Naive thymus-derived CD4-positive, alpha-beta T cell (primary cell): ENCODE measurements at regions not wholly inside any gene's neighbourhood (a gene's known extent, or its start where the extent isn't known, plus 50 kb on each side); places are given as distances from the start of the nearest gene placed in this dataset.
"Not testable (repeated sequence)": the region's sequence is repeated elsewhere in the genome, so short reads cannot be mapped to it uniquely, and the experiment has no call there.

Experiments used
- ATAC-seq: fragments of 150-1000 bp; cut with Tn5 transposase; 2 replicates; pipeline ENCODE4 v1.10.0; 2021; ENCODE audit warnings: mild to moderate bottlenecking, moderate library complexity
- CTCF ChIA-PET: fragments of 350-600 bp; sonication (Branson Sonifier 250); formaldehyde crosslinking; loops from one replicate; lab custom pipeline; 2021; ENCODE audit warnings: antibody characterized with exemption; lab: Charles Lee
- POLR2A ChIA-PET: fragments of 350-600 bp; sonication (Branson Sonifier 250); formaldehyde crosslinking; loops from one replicate; lab custom pipeline; 2021; ENCODE audit warnings: antibody characterized with exemption, inconsistent platforms; lab: Charles Lee
- DNase-seq, 9 donors: peaks; one replicate each; pipeline versions ENCODE4 v3.0.0 to v3.0.0-alpha.2; 2020 to 2022; ENCODE audit warnings: mixed read lengths in 1 of 9
- H3K27ac ChIP-seq: one replicate; pipeline ENCODE4 v1.7.0; 2013; ENCODE audit warnings: mild to moderate bottlenecking, low read depth, low read length, moderate library complexity
- H3K27me3 ChIP-seq, 2 donors: one replicate each; pipeline ENCODE4 v1.7.0; 2013; ENCODE audit warnings: low read length in 2 of 2, mild to moderate bottlenecking in 2 of 2, moderate library complexity in 2 of 2; ENCODE audit not compliant: control insufficient read depth in 2 of 2, insufficient read depth in 2 of 2
- H3K36me3 ChIP-seq, 3 experiments: 1 replicate in 2 of 3; 2 replicates in 1 of 3; pipeline ENCODE4 v1.7.0; 2013; ENCODE audit warnings: low read length in 3 of 3, mild to moderate bottlenecking in 3 of 3, moderate library complexity in 1 of 3; ENCODE audit not compliant: insufficient read depth in 3 of 3, control insufficient read depth in 2 of 3
- H3K4me1 ChIP-seq, 2 donors: one replicate each; pipeline ENCODE4 v1.7.0; 2013; ENCODE audit warnings: low read length in 2 of 2, mild to moderate bottlenecking in 2 of 2, moderate library complexity in 1 of 2; ENCODE audit not compliant: control insufficient read depth in 2 of 2, insufficient read depth in 2 of 2
- H3K4me3 ChIP-seq: 2 replicates; pipeline ENCODE4 v1.7.0; 2013; ENCODE audit warnings: mild to moderate bottlenecking, low read length
- H3K9me3 ChIP-seq, 3 experiments: 1 replicate in 2 of 3; 2 replicates in 1 of 3; pipeline ENCODE4 v1.7.0; 2013; ENCODE audit warnings: low read length in 3 of 3; ENCODE audit not compliant: control insufficient read depth in 2 of 3
- H3K27ac Mint-ChIP-seq, 9 donors: one replicate each; pipeline ENCODE4 v1.8.0; 2020 to 2022; ENCODE audit warnings: mixed read lengths in 9 of 9, mild to moderate bottlenecking in 8 of 9, moderate library complexity in 5 of 9, inconsistent platforms in 2 of 9
- H3K27me3 Mint-ChIP-seq, 5 donors: one replicate each; pipeline ENCODE4 v1.8.0; 2021 to 2022; ENCODE audit warnings: mixed read lengths in 5 of 5, mild to moderate bottlenecking in 1 of 5
- H3K36me3 Mint-ChIP-seq, 5 donors: one replicate each; pipeline ENCODE4 v1.8.0; 2020 to 2022; ENCODE audit warnings: mixed read lengths in 5 of 5, mild to moderate bottlenecking in 3 of 5, inconsistent platforms in 1 of 5
- H3K4me1 Mint-ChIP-seq, 7 donors: one replicate each; pipeline ENCODE4 v1.8.0; 2020 to 2022; ENCODE audit warnings: mixed read lengths in 7 of 7, mild to moderate bottlenecking in 3 of 7, inconsistent platforms in 1 of 7
- H3K4me3 Mint-ChIP-seq, 10 donors: one replicate each; pipeline ENCODE4 v1.8.0; 2020 to 2022; ENCODE audit warnings: mild to moderate bottlenecking in 10 of 10, mixed read lengths in 10 of 10, moderate library complexity in 6 of 10, inconsistent platforms in 2 of 10
- H3K9me3 Mint-ChIP-seq, 11 donors: one replicate each; pipeline ENCODE4 v1.8.0; 2020 to 2022; ENCODE audit warnings: mixed read lengths in 11 of 11, mild to moderate bottlenecking in 4 of 11, inconsistent platforms in 1 of 11, moderate library complexity in 1 of 11
- intact Hi-C, 2 donors: fragments of 100-400 bp; cut with micrococcal nuclease; formaldehyde crosslinking; loops; one replicate each; pipeline ENCODE4 v1.15.1; 2023

GRCh38 chr2:109053716-109054115, 64.7 kb upstream of the EDAR start:
- POLR2A ChIA-PET: no interaction called here
- H3K27me3 ChIP-seq: no peaks in the 10 kb centered on the region
- Mint-ChIP-seq H3K36me3 (no peaks in the 10 kb centered on the region), H3K27ac (peak overlapping the region in 1 of 9 donors; percentile 8), H3K4me3 (no peak overlapping the region), H3K4me1 (peaks cover 0 to 38% (median 29%) of the 10 kb centered on the region in 7 donors), H3K9me3 (no peaks in the 10 kb centered on the region), H3K27me3 (no peaks in the 10 kb centered on the region)
- no peaks in the 10 kb centered on the region for H3K9me3 ChIP-seq
- intact Hi-C loops: no loop called here
- H3K36me3 ChIP-seq: no peaks in the 10 kb centered on the region
- H3K4me1 ChIP-seq: peaks cover 0 to 11% of the 10 kb centered on the region in 2 donors
- no peak for DNase-seq
- no peak overlapping the region for H3K27ac ChIP-seq
- H3K4me3 ChIP-seq: no peak overlapping the region
- CTCF ChIA-PET: no interaction called here
- ATAC-seq: no peak

GRCh38 chr2:109052922-109053321, 63.9 kb upstream of the EDAR start:
- no peaks in the 10 kb centered on the region for H3K27me3 ChIP-seq
- Mint-ChIP-seq H3K4me3 (no peak overlapping the region), H3K27ac (peak overlapping the region in 1 of 9 donors; percentile 59), H3K4me1 (peaks cover 0 to 39% (median 29%) of the 10 kb centered on the region in 7 donors), H3K36me3 (no peaks in the 10 kb centered on the region), H3K9me3 (no peaks in the 10 kb centered on the region), H3K27me3 (no peaks in the 10 kb centered on the region)
- no peaks in the 10 kb centered on the region for H3K9me3 ChIP-seq
- CTCF ChIA-PET: no interaction called here
- ATAC-seq (no peak), DNase-seq (no peak)
- no peak overlapping the region for H3K27ac ChIP-seq
- POLR2A ChIA-PET: no interaction called here
- H3K4me3 ChIP-seq: no peak overlapping the region
- no peaks in the 10 kb centered on the region for H3K36me3 ChIP-seq
- H3K4me1 ChIP-seq: peaks cover 0 to 11% of the 10 kb centered on the region in 2 donors
- intact Hi-C loops: no loop called here

- Mint-ChIP-seq H3K9me3 (no peaks in the 10 kb centered on the region), H3K4me1 (peaks cover 5 to 50% (median 33%) of the 10 kb centered on the region in 7 donors), H3K36me3 (no peaks in the 10 kb centered on the region), H3K27me3 (peaks cover 0 to 2% (median 0%) of the 10 kb centered on the region in 5 donors), H3K4me3 (no peak overlapping the region), H3K27ac (peak overlapping the region in 6 of 9 donors; percentile 3 to 72 (median 45))
- CTCF ChIA-PET: interaction anchor here (0.6 to 1.2 kb wide), 3 partner anchors 9 to 29 kb away, joined by 3 read pairs; no protein-coding TSS in a partner anchor
- Histone ChIP-seq H3K9me3 (no peaks in the 10 kb centered on the region), H3K36me3 (no peaks in the 10 kb centered on the region), H3K27me3 (no peaks in the 10 kb centered on the region), H3K4me1 (peaks cover 0 to 23% of the 10 kb centered on the region in 2 donors), H3K27ac (no peak overlapping the region), H3K4me3 (no peak overlapping the region)
- DNase-seq: no peak
- intact Hi-C loops: no loop called here
- POLR2A ChIA-PET: interaction anchor here (1.3 to 4.1 kb wide), 5 partner anchors 9 to 22 kb away, joined by 4 to 19 read pairs (median 8); no protein-coding TSS in a partner anchor
- no peak for ATAC-seq
These were observed 60.0 kb upstream of the EDAR start for GRCh38 chr2:109049022-109049421.

- ATAC-seq (no peak), DNase-seq (no peak)
- Histone ChIP-seq H3K27me3 (no peaks in the 10 kb centered on the region), H3K4me3 (no peak overlapping the region), H3K4me1 (peaks cover 0 to 23% of the 10 kb centered on the region in 2 donors), H3K27ac (no peak overlapping the region), H3K9me3 (no peaks in the 10 kb centered on the region), H3K36me3 (no peaks in the 10 kb centered on the region)
- ChIA-PET POLR2A (interaction anchor here (0.9 to 4.1 kb wide), 5 partner anchors 10 to 24 kb away, joined by 4 to 19 read pairs (median 8); no protein-coding TSS in a partner anchor), CTCF (interaction anchor here (0.6 to 1.2 kb wide), 2 partner anchors 28 to 55 kb away, joined by 3 read pairs; no protein-coding TSS in a partner anchor)
- Mint-ChIP-seq H3K9me3 (no peaks in the 10 kb centered on the region), H3K27me3 (peaks cover 0 to 2% (median 0%) of the 10 kb centered on the region in 5 donors), H3K4me1 (peaks cover 5 to 54% (median 38%) of the 10 kb centered on the region in 7 donors), H3K4me3 (no peak overlapping the region), H3K27ac (peak overlapping the region in 2 of 9 donors; percentile 43 to 69), H3K36me3 (no peaks in the 10 kb centered on the region)
- intact Hi-C loops: no loop called here
These were observed 59.1 kb upstream of the EDAR start for GRCh38 chr2:109048163-109048562.

- DNase-seq, H3K27me3 ChIP-seq, H3K27me3 Mint-ChIP-seq, H3K9me3 ChIP-seq, ATAC-seq, H3K27ac ChIP-seq, H3K36me3 ChIP-seq, H3K36me3 Mint-ChIP-seq, H3K9me3 Mint-ChIP-seq, intact Hi-C loops, H3K4me3 ChIP-seq, H3K4me3 Mint-ChIP-seq: not testable (repeated sequence)
- H3K4me1 ChIP-seq: peaks cover 0 to 23% of the 10 kb centered on the region in 2 donors
- CTCF ChIA-PET: interaction anchor here (0.6 kb wide), 1 partner anchor 56 kb away, joined by 3 read pairs; no protein-coding TSS in a partner anchor
- peak overlapping the region in 4 of 9 donors; percentile 32 to 84 (median 72) for H3K27ac Mint-ChIP-seq
- H3K4me1 Mint-ChIP-seq: peaks cover 5 to 56% (median 38%) of the 10 kb centered on the region in 7 donors
- POLR2A ChIA-PET: interaction anchor here (0.9 to 4.1 kb wide), 5 partner anchors 9 to 24 kb away, joined by 4 to 19 read pairs (median 8); no protein-coding TSS in a partner anchor
These were observed 58.5 kb upstream of the EDAR start for GRCh38 chr2:109047569-109047968.

- H3K27me3 Mint-ChIP-seq: peaks cover 0 to 2% (median 0%) of the 10 kb centered on the region in 5 donors
- H3K36me3 Mint-ChIP-seq: no peaks in the 10 kb centered on the region
- peak; percentile 40 for ATAC-seq
These were observed 58.0 kb upstream of the EDAR start for GRCh38 chr2:109046925-109047508.

More at GRCh38 chr2:109046925-109047508, 58.0 kb upstream of the EDAR start:
- peaks cover 0 to 23% of the 10 kb centered on the region in 2 donors for H3K4me1 ChIP-seq
- H3K9me3 ChIP-seq: no peaks in the 10 kb centered on the region
- Mint-ChIP-seq H3K4me3 (peak overlapping the region in 4 of 10 donors; percentile 29 to 56 (median 53)), H3K27ac (peak overlapping the region in 5 of 9 donors; percentile 18 to 84 (median 74)), H3K4me1 (peaks cover 5 to 61% (median 44%) of the 10 kb centered on the region in 7 donors), H3K9me3 (no peaks in the 10 kb centered on the region)
- H3K27me3 ChIP-seq: no peaks in the 10 kb centered on the region
- intact Hi-C loops: loop anchor here in 1 of 2 donors (1.0 kb wide), 1 partner anchor 15 kb away; no protein-coding TSS in a partner anchor
- no peak overlapping the region for H3K27ac ChIP-seq
- H3K36me3 ChIP-seq: no peaks in the 10 kb centered on the region
- H3K4me3 ChIP-seq: no peak overlapping the region
- ChIA-PET POLR2A (interaction anchor here (1.3 to 4.1 kb wide), 3 partner anchors 9 to 15 kb away, joined by 4 to 19 read pairs (median 8); no protein-coding TSS in a partner anchor), CTCF (no interaction called here)
- DNase-seq: no peak
